BLaER1 treated with 17β-estradiol and CSF1 and Interleukin-3, amounts not matched to agents 10 nM and 100 nM (cell line): ENCODE measurements at regions not wholly inside any gene's neighbourhood (a gene's known extent, or its start where the extent isn't known, plus 50 kb on each side); places are given as distances from the start of the nearest gene placed in this dataset.

ENCODE experiments used
- H3K27ac ChIP-seq, 11 experiments: shearing (Covaris generic); formaldehyde crosslinking; 2 replicates each; pipeline ENCODE4 v1.8.1; 2022
- H3K27me3 ChIP-seq, 11 experiments: shearing (Covaris generic); formaldehyde crosslinking; 2 replicates each; pipeline ENCODE4 v1.8.1; 2022
- H3K36me3 ChIP-seq, 11 experiments: shearing (Covaris generic); formaldehyde crosslinking; 2 replicates each; pipeline ENCODE4 v1.8.1; 2022
- H3K4me1 ChIP-seq, 10 experiments: shearing (Covaris generic); formaldehyde crosslinking; 2 replicates each; pipeline ENCODE4 v1.8.1; 2022
- H3K4me2 ChIP-seq, 11 experiments: shearing (Covaris generic); formaldehyde crosslinking; 2 replicates each; pipeline ENCODE4 v1.8.1; 2022
- H3K4me3 ChIP-seq, 10 experiments: shearing (Covaris generic); formaldehyde crosslinking; 2 replicates each; pipeline ENCODE4 v1.8.1; 2022
- H3K9ac ChIP-seq, 11 experiments: shearing (Covaris generic); formaldehyde crosslinking; 2 replicates each; pipeline ENCODE4 v1.8.1; 2022
- H3K9me3 ChIP-seq, 11 experiments: shearing (Covaris generic); formaldehyde crosslinking; replicated peaks in 1 of 11; 2 replicates each; pipeline ENCODE4 v1.8.1; 2022
- H4K20me1 ChIP-seq, 11 experiments: shearing (Covaris generic); formaldehyde crosslinking; 2 replicates each; pipeline ENCODE4 v1.8.1; 2022
- Cebpa-rat ChIP-seq, 11 experiments: shearing (Covaris generic); IDR thresholded peaks; 2 replicates each; pipeline ENCODE4 v1.8.1; 2022

GRCh38 chr5:155746367-155747038, 580.5 kb upstream of the SGCD start:
- Histone ChIP-seq H3K9me3 (peaks cover 0 to 7% (median 0%) of the 10 kb centered on the region in 11 experiments; a peak in 1 of 22 replicates), H3K27me3 (no peaks in the 10 kb centered on the region), H3K36me3 (no peaks in the 10 kb centered on the region), H3K4me2 (peak overlapping the region in 4 of 11 experiments; percentile 17 to 60 (median 48); a peak in 7 of 22 replicates), H3K4me1 (peaks cover 0 to 41% (median 0%) of the 10 kb centered on the region in 10 experiments; a peak in 8 of 20 replicates), H4K20me1 (no peaks in the 10 kb centered on the region), H3K4me3 (no peak overlapping the region), H3K27ac (peak overlapping the region in 3 of 11 experiments; percentile 22 to 51 (median 51); a peak in 5 of 22 replicates), H3K9ac (no peak overlapping the region)
- no peak for TF ChIP-seq Cebpa-rat (IDR thresholded peaks at IDR 0.05)

- Histone ChIP-seq H3K4me2 (no peak overlapping the region), H4K20me1 (no peaks in the 10 kb centered on the region), H3K27ac (no peak overlapping the region), H3K9ac (no peak overlapping the region), H3K36me3 (no peaks in the 10 kb centered on the region), H3K4me1 (peaks cover 0 to 32% (median 0%) of the 10 kb centered on the region in 10 experiments; a peak in 8 of 20 replicates), H3K9me3 (no peaks in the 10 kb centered on the region), H3K27me3 (no peaks in the 10 kb centered on the region), H3K4me3 (no peak overlapping the region)
- no peak for TF ChIP-seq Cebpa-rat (IDR thresholded peaks at IDR 0.05)
These were observed 576.9 kb upstream of the SGCD start for GRCh38 chr5:155750101-155750500.

GRCh38 chr5:155750571-155750970, 576.4 kb upstream of the SGCD start:
- Histone ChIP-seq H3K27ac (no peak overlapping the region), H3K4me2 (no peak overlapping the region), H4K20me1 (no peaks in the 10 kb centered on the region), H3K9ac (no peak overlapping the region), H3K4me1 (peaks cover 0 to 32% (median 0%) of the 10 kb centered on the region in 10 experiments; a peak in 8 of 20 replicates), H3K9me3 (no peaks in the 10 kb centered on the region), H3K36me3 (no peaks in the 10 kb centered on the region), H3K27me3 (no peaks in the 10 kb centered on the region), H3K4me3 (no peak overlapping the region)
- no peak for TF ChIP-seq Cebpa-rat (IDR thresholded peaks at IDR 0.05)

GRCh38 chr5:155753943-155754581, 572.9 kb upstream of the SGCD start:
- Histone ChIP-seq H3K9ac (no peak overlapping the region), H3K27me3 (no peaks in the 10 kb centered on the region), H3K9me3 (no peaks in the 10 kb centered on the region), H3K4me3 (no peak overlapping the region), H3K27ac (no peak overlapping the region), H3K4me2 (no peak overlapping the region), H4K20me1 (no peaks in the 10 kb centered on the region), H3K4me1 (no peaks in the 10 kb centered on the region), H3K36me3 (no peaks in the 10 kb centered on the region)
- TF ChIP-seq Cebpa-rat (IDR thresholded peaks at IDR 0.05) = no peak

- Histone ChIP-seq H4K20me1 (no peaks in the 10 kb centered on the region), H3K9me3 (peaks cover 0 to 4% (median 0%) of the 10 kb centered on the region in 11 experiments; a peak in 2 of 22 replicates), H3K4me3 (no peak overlapping the region), H3K27me3 (no peaks in the 10 kb centered on the region), H3K36me3 (no peaks in the 10 kb centered on the region), H3K9ac (no peak overlapping the region), H3K4me1 (no peaks in the 10 kb centered on the region), H3K4me2 (no peak overlapping the region), H3K27ac (no peak overlapping the region)
- TF ChIP-seq Cebpa-rat (IDR thresholded peaks at IDR 0.05) = no peak
These were observed 567.7 kb upstream of the SGCD start for GRCh38 chr5:155759252-155759651.

- Histone ChIP-seq H3K4me1 (no peaks in the 10 kb centered on the region), H3K27me3 (no peaks in the 10 kb centered on the region), H3K9me3 (peaks cover 0 to 4% (median 0%) of the 10 kb centered on the region in 11 experiments; a peak in 2 of 22 replicates), H3K27ac (no peak overlapping the region), H3K9ac (no peak overlapping the region), H4K20me1 (no peaks in the 10 kb centered on the region), H3K36me3 (no peaks in the 10 kb centered on the region), H3K4me3 (no peak overlapping the region), H3K4me2 (no peak overlapping the region)
- no peak for TF ChIP-seq Cebpa-rat (IDR thresholded peaks at IDR 0.05)
These were observed 567.0 kb upstream of the SGCD start for GRCh38 chr5:155759984-155760383.

GRCh38 chr5:155761502-155761901, 565.5 kb upstream of the SGCD start:
- Histone ChIP-seq H3K27ac (no peak overlapping the region), H3K4me3 (no peak overlapping the region), H3K9me3 (peaks cover 0 to 4% (median 0%) of the 10 kb centered on the region in 11 experiments; a peak in 2 of 22 replicates), H3K4me2 (no peak overlapping the region), H3K9ac (no peak overlapping the region), H4K20me1 (no peaks in the 10 kb centered on the region), H3K4me1 (no peaks in the 10 kb centered on the region), H3K27me3 (no peaks in the 10 kb centered on the region), H3K36me3 (no peaks in the 10 kb centered on the region)
- TF ChIP-seq Cebpa-rat (IDR thresholded peaks at IDR 0.05) = no peak

- Histone ChIP-seq H3K4me3 (no peak overlapping the region), H3K27ac (no peak overlapping the region), H3K9ac (no peak overlapping the region), H4K20me1 (no peaks in the 10 kb centered on the region), H3K27me3 (no peaks in the 10 kb centered on the region), H3K36me3 (no peaks in the 10 kb centered on the region), H3K4me1 (peaks cover 0 to 4% (median 0%) of the 10 kb centered on the region in 10 experiments; a peak in 1 of 20 replicates), H3K9me3 (peaks cover 0 to 4% (median 0%) of the 10 kb centered on the region in 11 experiments; a peak in 2 of 22 replicates), H3K4me2 (no peak overlapping the region)
- no peak for TF ChIP-seq Cebpa-rat (IDR thresholded peaks at IDR 0.05)
These were observed 561.2 kb upstream of the SGCD start for GRCh38 chr5:155765715-155766114.

GRCh38 chr5:155767470-155767869, 559.5 kb upstream of the SGCD start:
- Histone ChIP-seq H4K20me1 (no peaks in the 10 kb centered on the region), H3K36me3 (no peaks in the 10 kb centered on the region), H3K9ac (no peak overlapping the region), H3K9me3 (no peaks in the 10 kb centered on the region), H3K4me3 (no peak overlapping the region), H3K27me3 (no peaks in the 10 kb centered on the region), H3K4me1 (peaks cover 0 to 4% (median 0%) of the 10 kb centered on the region in 10 experiments; a peak in 1 of 20 replicates), H3K4me2 (peak overlapping the region in 1 of 11 experiments; percentile 29; a peak in 1 of 22 replicates), H3K27ac (no peak overlapping the region)
- TF ChIP-seq Cebpa-rat (IDR thresholded peaks at IDR 0.05) = no peak
